NCI-H2081 treated with DMSO at 0.1 percent for 48 hours (cell line): ENCODE measurements at regions not wholly inside any gene's neighbourhood (a gene's known extent, or its start where the extent isn't known, plus 50 kb on each side); places are given as distances from the start of the nearest gene placed in this dataset.

ENCODE experiments used
- DNase-seq: peaks from one replicate; lab custom pipeline; 2025; lab: John Stamatoyannopoulos, UW

DNA sequence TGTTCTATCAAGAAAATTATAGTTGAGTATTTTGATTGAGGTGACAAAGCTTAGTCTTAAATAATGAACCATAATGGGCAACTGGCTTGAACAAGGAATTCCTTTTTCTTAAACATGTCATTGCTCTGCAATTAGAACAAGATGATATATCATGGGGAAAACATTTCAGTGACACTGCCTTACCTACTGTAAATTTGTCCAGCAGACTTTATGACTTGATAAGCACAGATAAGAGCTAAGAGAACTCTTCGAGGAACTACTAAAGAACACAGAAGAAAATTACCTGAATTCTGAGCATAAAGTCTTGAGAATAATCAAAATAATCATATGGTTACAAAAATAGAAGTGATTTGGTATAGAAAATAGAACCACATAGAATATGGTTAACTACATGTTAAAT, 257.8 kb downstream of the PDHA2 start:
- DNase-seq = no peak

GRCh38 chr4:96099031-96099430, 259.1 kb downstream of the PDHA2 start:
- no peak for DNase-seq

DNA sequence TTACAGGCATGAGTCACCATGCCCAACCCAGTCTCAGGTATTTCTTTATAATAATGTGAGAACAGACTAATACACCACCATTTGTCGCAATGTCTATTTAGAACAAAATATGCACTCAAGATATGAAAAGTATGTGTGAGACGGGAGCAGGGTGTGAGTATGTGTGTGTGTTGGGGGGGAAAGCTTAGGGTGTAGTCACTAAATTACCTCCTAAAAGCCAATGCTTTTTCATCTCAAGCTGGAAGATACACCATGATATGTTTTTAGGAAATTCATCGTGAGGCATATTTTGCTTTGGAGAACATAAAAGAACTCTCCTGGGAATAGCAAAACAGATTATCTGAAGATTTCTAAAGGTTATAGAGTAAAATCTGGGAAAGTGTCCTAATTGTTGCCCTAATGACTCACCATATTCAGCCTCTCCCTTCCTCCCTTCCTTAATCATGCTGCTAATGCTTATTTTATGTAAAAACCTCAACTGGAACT, 262.7 kb downstream of the PDHA2 start:
- no peak for DNase-seq

GRCh38 chr4:96103086-96103485, 263.2 kb downstream of the PDHA2 start:
- no peak for DNase-seq

GRCh38 chr4:96108146-96108545, 268.3 kb downstream of the PDHA2 start:
- DNase-seq = no peak

DNA sequence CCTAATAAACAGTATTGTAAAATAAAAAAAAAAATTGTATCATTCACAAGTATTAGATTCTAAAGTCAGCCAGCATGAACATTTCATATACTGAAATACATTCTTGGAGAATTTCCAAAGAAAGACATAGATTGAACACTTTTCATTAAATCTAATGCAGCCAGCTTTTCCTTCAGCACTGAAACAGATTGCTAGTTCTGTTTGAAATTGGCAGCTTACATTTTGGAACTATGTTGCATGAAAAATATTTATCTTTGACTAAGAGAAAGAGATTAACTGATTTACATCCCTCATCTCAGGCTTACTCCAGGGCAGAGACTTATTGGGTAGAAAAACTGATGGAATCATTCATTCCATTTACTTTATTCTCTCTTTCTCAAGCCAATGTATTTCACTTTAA, 272.7 kb downstream of the PDHA2 start:
- DNase-seq = no peak

DNA sequence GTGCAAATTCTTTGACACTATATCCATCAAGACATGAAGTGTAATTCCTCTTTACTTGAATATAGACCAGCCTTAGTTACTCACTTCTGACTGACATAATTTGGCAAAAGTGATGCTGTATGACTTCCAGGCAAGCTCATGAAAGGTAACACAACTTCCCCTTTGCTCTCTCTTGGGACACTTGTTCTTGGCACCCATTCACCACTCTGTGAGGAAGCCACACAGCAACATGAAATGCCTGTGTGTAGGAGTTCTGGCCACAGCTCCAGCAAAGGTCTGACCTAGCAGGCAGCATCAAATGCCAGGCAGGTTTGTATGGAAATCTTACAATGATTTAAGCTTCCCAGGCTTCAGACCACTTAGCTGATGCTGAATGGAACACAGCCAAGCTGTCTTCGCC, 280.3 kb downstream of the PDHA2 start:
- no peak for DNase-seq

DNA sequence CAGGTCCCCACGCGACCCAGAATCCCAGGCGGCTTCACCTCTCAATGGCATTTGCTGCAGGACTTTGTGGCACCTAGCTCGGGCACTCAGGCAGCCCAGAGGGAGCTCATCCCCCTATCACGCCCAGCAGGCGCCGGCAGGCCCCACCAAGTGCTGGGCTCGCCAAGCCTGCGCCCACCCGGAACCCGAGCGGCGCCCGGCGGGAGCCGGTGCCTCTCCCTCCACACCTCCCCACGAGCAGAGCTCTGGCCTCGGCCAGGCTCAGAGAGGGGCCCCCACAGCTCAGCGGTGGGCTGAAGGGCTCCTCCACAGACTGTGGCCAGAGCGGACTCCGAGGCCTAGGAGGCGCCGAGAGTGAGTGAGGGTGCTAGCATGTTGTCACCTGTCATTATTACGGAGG, 286.3 kb downstream of the PDHA2 start:
- no peak for DNase-seq

DNA sequence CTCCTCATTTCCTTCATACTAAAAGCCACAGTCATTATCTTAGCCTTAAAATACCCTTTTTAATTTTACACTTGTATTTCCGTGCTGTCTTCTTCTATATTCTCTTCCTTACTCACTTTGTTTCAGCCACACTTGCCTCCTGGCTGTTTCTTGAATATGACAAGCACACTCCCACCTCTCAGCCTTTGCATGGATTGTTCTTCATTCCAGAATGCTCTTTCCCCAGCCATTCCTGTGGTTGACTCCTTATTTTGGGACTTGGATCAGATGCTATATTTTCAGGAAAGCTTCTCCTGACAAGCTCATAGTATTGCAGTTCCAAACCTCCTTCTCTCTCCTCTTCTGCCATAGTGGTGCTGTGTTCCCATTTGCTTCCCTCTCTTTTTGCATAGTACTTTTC, 291.3 kb downstream of the PDHA2 start:
- no peak for DNase-seq

- no peak for DNase-seq
Observed at GRCh38 chr4:96134806-96135205, 294.9 kb downstream of the PDHA2 start.

DNA sequence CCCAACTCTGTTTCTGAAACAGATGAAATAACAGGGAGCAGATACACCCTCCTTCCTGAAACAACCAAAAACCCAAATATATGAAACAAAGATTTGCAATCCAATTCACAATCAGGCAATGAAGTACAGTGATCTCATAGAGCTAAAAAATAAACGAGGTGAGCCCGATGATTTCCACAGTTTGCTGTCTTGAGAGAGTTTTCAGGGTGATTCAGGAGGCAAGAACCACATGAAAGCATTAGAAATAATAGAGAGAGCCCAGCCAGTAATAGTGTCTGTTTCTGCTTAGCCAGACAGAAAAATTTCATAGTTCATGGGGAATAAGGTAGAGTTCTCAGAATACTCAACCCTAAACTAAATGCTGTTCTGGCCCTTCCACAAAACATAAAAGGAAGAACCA, 296.2 kb downstream of the PDHA2 start:
- no peak for DNase-seq

GRCh38 chr4:96139251-96139929, 299.5 kb downstream of the PDHA2 start:
- no peak for DNase-seq

- DNase-seq = no peak
Observed at GRCh38 chr4:96145601-96146000, 305.7 kb downstream of the PDHA2 start.

GRCh38 chr4:96146686-96147085, 306.8 kb downstream of the PDHA2 start:
- DNase-seq = no peak

- no peak for DNase-seq
Observed at GRCh38 chr4:96149894-96150293, 310.0 kb downstream of the PDHA2 start.

GRCh38 chr4:96150466-96150865, 310.6 kb downstream of the PDHA2 start:
- no peak for DNase-seq

GRCh38 chr4:96152824-96153223, 312.9 kb downstream of the PDHA2 start:
- DNase-seq = no peak

DNA sequence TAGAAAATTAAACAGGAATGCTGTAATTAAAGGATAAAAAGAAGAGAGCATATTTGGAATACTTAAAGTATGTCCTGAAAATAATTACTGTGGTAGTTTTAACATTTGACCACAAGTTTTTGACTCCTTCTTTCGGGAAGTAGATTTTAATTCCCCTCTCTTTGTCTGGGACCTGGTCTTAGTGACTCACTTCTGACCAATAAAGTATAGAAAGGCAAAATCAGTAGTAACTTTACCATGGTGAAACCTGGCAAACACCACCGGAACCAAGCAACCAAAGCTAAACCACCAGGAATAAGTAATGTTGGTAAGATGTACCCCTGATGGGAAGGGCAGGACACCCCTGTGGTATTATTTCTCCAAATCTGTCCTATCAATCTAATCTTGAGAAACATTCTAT, 314.8 kb downstream of the PDHA2 start:
- DNase-seq = no peak

DNA sequence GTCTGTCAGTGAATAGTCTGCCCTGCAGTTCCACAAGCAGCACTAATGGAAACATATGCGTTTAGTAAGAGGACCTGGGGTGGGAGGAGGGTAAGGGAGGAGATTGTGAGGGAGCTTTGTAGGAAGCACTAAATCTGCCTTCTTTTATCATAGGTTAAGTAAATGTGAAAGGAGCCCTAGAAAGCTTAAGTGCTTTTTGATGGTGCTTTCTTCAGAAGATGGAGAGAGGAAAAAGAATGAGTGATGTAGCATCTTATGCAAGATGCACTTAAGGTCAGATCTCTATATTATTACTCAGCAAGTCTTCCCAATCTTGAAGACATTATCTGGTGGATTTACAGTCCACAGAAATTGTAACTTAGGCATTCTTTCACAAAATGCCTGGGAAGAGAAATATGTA, 322.7 kb downstream of the PDHA2 start:
- DNase-seq = no peak

DNA sequence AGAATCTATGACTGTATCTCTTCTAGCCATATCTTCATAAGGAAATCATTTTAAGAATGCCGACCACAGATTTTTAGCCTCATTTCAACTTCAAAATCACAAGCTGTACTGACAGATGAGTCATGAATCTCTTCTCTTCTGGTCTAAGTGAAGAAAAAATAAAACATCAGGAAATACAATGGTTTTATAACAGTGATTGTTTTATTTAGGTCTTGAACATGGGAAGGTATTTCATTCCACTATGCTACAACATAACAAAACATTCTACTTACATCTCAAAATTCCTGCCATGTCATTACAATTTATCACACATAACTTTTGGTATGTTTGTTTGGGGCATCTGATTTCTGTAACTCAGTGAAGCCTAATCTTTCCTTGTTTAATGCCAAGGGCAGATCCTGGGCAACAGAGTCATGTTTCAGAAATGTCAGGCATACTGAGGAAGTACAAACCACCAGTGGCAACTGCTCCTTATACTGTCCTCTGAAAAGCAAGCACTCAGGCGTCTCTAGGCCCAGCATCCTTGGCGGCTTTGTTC, 325.0 kb downstream of the PDHA2 start:
- no peak for DNase-seq

DNA sequence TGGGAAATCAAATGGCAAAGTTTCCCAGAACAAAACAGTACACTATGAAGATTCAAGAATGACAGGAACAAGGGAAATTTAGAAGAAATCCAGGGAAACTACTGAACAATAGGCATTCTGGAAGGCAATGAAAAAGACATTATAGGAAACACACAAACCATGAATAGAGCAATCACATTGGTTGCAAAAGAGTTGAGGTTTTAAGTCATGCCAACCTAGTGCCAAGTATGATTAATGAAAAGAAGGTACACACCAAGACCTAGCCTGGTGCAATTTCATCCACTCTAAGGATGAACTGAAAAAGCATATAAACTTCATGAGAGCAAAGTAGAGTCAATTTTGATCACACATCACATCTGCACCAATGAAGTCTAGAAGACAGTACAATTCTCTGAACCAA, 326.9 kb downstream of the PDHA2 start:
- DNase-seq = no peak

DNA sequence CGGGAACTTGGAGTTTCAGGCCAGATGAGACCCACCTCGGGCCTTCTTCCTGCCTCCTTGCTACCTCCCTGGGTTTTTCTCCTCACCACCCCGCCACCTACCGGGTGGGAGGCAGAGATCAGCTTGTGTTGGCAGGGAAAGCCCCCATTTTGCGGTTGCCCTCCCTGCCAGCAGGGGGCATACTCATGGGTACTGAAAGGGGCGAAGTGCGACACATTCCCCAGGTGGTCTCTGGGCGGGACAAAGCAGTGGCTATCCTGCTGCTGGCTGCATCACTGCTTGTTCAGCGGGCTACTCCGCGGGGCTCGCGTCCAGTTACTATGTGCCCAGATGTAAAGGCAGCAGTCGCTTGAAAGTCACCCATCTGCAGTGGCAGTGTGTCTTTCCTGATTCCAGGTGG, 330.3 kb downstream of the PDHA2 start:
- DNase-seq = no peak

DNA sequence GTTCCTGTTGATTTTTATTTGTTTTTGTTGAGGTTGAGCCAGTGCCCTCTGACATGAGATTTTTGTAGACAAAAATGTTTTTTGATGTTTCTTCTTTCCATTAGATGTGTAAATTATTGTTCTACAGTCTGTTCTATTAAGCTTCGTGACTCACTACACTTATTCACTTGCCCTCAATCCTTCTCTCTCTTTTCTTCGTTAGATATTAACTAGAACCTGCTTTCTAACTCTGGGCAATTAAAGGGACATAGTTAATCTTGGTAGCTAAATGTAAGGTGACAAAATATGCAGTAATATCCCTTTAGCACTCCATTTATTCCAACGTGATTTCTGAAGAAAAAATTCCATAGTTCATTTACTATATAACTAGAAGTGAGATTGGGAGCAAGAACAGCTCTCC, 333.9 kb downstream of the PDHA2 start:
- no peak for DNase-seq

DNA sequence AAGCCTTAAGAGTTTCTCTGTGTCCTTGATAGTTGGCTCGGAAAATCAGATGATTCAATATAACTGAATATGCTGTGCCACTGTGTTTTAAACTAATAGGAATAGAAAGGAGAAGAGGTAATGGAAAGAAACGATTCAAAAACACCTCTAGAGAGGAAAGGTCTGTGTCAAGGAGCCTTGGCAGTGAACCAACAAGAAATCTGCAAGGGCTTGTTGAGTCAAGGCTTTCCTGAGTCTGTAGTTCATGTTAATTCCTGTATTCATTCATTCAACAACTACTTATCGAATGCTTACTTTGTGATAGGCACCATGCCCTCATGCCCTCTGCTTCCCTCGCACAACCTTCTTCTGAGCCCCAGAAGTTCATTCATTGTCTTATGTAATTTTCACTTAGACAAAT, 336.0 kb downstream of the PDHA2 start:
- no peak for DNase-seq
